Retinal pigment epithelial cell (primary cell): ENCODE measurements at regions not wholly inside any gene's neighbourhood (a gene's known extent, or its start where the extent isn't known, plus 50 kb on each side); places are given as distances from the start of the nearest gene placed in this dataset.

Experiments used
- DNase-seq: peaks from one replicate; pipeline ENCODE4 v3.0.0-alpha.2; 2010; ENCODE audit warnings: low read depth
- H3K4me3 ChIP-seq: 2 replicates; pipeline ENCODE4 v1.5.1; 2011; ENCODE audit warnings: mild to moderate bottlenecking, low read length, control low read depth, moderate library complexity
- CTCF ChIP-seq: conservative IDR thresholded peaks from 2 replicates; pipeline ENCODE4 v1.5.1; 2011; ENCODE audit warnings: low read depth, low read length, control low read depth, inconsistent platforms

GRCh38 chr18:77736842-77737241 lies 487.2 kb downstream of the GALR1 start:
- H3K4me3 ChIP-seq = no peak overlapping the region

GRCh38 chr18:77737405-77737804 lies 487.8 kb downstream of the GALR1 start:
- H3K4me3 ChIP-seq = no peak overlapping the region
- TF ChIP-seq CTCF = no peak
- DNase-seq = no peak

More at GRCh38 chr18:77736842-77737241, 487.2 kb downstream of the GALR1 start:
- no peak for TF ChIP-seq CTCF
- DNase-seq = no peak

GRCh38 chr18:77749089-77749488 lies 499.4 kb downstream of the GALR1 start:
- no peak for DNase-seq
- no peak for TF ChIP-seq CTCF
- H3K4me3 ChIP-seq = no peak overlapping the region

GRCh38 chr18:77750006-77750405 lies 500.4 kb downstream of the GALR1 start:
- DNase-seq = no peak
- TF ChIP-seq CTCF = no peak
- no peak overlapping the region for H3K4me3 ChIP-seq

- TF ChIP-seq CTCF = no peak
- no peak for DNase-seq
- H3K4me3 ChIP-seq = no peak overlapping the region
Observed at GRCh38 chr18:77754475-77755044, 504.9 kb downstream of the GALR1 start.

- DNase-seq = no peak
- no peak for TF ChIP-seq CTCF
- H3K4me3 ChIP-seq = no peak overlapping the region
Observed at GRCh38 chr18:77755187-77755586, 505.5 kb downstream of the GALR1 start.

GRCh38 chr18:77761332-77761731 lies 511.7 kb downstream of the GALR1 start:
- TF ChIP-seq CTCF = no peak
- no peak for DNase-seq
- H3K4me3 ChIP-seq = no peak overlapping the region
